ENCODE measurements at regions not wholly inside any gene's neighbourhood (a gene's known extent, or its start where the extent isn't known, plus 50 kb on each side); places are given as distances from the start of the nearest gene placed in this dataset.
"Not testable (repeated sequence)": the region's sequence is repeated elsewhere in the genome, so short reads cannot be mapped to it uniquely, and the experiment has no call there.

GRCh38 chr10:64089648-64090047 lies 568.4 kb downstream of the REEP3 start:
- DNase-seq: no peak

DNA sequence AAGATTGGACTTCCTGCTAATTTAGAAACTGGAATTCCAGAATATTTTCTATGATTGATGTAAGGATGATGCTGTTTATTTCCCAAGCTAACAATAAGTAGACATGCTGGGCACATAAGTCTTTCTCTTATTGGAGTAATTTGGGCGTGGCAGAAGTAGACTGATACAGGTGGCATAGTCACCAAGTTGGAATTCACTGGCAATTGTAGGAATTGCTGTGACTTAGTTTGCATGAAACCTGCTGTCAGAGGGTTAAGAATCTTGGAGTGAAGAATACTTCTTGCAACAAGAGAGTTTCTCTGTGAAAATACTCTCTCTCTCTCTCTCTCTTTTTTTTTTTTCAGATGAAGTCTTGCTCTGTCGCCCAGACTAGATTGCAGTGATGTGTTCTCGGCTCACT lies 569.7 kb downstream of the REEP3 start:
- no peak for DNase-seq

- DNase-seq: peak; percentile 29
Observed at GRCh38 chr10:64091897-64092296, 570.7 kb downstream of the REEP3 start.

DNA sequence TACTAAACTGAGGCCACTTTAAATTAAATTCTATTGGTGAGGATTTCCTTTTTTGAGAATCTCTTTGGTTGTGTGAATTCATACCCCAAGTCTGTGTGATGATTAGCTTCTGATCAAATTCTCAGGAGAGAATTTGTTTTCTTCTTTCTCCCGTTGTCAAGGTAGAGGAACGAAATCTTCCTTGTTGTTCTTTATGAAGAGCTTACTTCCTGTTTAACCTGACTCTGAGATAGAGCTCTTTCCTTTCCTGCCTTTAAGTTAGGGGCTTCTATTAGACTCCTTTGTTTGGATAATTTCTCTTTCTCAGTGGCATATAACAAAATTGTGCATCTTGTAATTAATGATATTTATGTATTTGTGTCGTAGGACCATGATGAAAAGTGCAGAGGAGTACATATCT lies 572.1 kb downstream of the REEP3 start:
- no peak for DNase-seq

GRCh38 chr10:64093946-64094535 lies 572.8 kb downstream of the REEP3 start:
- DNase-seq: no peak

DNA sequence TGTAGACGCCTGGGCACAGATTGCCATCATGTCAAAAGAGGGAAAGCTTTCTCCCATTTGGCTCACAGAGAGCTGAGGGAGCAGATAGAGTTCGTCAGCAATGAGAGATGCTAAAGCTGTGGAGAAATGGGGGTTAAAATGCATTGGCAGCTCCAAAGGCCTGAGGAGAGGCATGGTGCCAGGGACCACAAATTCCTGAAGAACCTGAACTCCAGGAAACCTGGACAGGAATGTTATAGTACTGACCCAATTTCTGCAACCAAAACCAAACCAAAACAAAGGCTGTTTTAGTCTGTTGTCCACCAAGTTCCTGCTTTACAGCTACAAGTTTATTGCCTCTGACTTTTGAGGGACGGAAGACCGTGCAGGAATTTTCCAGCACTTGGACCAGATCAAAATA lies 575.7 kb downstream of the REEP3 start:
- no peak for DNase-seq

- no peak for DNase-seq
Observed at GRCh38 chr10:64097391-64098122, 576.4 kb downstream of the REEP3 start.

DNA sequence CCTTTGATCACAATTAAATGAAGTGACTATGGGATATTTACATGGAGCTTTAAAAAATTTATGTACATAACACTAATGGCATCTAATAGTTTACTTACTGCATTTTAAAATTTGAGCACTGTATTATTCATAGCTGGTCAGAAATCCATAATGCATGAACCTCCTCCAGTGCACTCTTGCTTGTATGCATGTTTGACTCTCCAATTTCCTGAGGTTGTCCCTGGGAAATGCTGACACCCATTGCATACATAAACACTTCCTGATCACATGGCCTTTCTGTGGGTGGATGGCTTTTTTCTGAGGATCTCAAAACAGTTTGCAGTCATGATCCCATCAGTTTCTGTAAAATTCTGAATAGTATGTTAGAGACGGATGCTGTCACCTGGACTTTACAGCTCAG lies 577.8 kb downstream of the REEP3 start:
- DNase-seq: no peak

DNA sequence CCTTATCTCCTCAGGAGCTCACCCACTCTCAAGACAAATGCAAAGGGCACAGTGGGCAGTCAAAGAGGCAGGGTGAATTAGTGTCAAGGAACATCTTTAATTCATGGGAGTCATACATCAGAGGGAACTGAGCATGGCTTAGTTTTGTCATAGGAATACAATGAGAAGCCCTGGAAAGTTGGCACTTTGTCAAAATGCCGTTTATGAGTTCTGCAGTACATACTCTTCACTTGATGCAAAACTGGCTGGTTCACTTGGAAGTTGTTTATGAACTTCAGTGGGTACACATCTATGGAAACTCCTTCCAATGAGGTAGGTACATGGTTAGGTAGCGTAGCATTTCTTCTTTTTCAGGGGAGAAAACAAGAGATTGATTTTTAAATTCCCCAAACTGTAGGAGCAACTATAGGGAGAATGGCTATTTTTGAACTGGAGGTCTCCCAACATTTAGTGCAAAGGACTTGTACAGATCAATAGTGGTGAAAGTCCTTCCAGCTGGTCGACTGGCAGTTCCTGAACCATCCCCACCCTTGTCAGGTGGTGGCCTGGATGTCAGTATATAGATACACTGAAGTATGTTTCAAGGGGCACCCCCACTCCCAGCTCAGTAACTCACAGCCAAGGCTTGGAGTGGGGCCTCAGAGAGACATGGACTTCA lies 580.5 kb downstream of the REEP3 start:
- DNase-seq: no peak

DNA sequence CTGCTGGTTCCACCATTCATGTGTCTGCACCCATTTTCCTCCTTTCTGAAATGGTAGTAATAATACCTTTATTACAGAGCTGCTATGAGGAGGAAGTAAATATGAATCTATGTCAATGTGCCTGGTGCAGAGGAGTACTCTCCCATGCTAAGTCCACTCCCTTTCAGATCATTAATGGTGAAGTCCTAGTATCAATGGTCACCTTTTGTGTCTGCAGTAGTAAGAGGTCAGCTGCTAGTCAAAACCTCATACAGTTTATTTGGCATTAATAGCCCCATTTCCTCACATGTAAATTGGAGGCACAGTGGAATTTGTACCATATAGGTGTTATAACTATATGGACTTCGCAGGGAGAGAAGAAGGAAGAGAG lies 581.0 kb downstream of the REEP3 start:
- DNase-seq: no peak

DNA sequence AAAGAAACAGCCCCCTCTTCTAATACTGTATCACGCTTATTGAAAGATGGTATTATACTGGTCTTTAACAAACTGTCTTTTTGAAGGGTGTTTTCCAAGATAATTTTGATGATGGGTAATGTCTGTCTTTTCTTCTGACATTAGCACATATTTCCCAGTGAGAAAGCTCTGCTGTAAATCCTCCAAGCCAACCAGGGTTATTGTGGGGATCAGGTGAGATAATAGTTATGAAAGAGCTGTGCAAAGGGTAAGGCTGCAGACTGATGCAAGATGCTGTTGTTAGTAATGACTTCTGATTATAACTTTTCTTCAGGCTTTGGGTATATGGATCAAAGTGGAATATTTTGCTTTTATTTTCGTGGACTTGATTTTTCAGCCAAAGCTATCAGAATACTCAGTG lies 581.7 kb downstream of the REEP3 start:
- no peak for DNase-seq

DNA sequence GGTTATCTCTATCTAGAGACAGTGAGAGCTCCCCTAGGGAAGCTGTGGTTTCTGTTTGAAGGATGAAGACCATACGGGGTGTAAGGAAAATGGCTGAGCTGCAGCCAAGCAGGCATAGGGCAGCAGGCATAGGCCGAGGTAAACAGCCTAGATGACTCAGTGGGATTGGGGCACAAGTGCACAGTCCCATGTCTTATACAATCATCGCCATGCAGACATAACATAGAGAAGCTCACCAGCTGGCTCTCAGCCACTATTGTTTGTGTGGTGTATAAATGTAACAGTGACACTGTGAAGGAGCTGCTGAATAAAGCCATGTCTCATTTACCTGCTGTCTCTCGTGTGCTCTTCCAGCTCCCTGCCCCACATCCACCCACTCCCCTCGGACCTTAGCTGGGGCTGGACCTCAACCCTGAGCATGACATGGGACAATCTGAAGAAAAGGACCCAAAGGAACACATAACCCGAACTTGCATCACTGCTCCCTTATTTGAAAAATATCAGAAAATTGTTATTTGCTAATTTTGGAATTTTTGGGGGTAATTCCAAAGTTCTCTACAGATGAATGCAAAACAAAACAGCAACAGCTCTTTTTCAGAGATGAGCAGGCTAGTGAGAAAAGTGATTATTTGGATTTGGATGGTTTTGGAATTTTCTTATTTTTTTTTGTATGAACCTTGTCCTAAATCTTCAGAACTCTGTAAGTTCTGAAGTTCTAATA lies 582.7 kb downstream of the REEP3 start:
- DNase-seq: no peak

DNA sequence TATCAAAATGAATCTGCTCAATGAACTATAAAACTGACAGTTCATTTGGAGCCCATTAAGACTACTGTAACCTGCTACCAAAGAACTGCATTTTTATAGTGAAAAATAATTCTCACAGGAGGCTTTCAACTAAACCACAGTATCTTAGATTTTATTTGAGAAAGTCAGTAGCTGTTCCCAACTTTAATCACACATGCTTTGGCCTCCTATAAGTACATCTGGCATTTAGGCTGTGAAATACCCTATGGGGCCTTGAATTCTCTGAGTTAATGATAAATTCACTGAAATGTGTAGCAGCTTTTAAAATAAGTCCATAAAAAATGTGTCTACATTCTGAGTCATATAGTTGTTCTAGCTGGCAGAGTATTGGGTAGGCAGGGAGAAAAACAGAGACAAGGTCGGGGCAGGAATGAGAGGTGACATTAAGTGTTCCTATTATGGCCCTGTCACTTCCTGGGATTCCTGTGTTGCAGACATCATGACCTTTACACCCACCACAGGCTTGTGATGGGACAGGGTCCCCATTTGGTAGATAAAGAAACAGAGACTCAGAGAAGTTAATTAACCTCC lies 588.8 kb downstream of the REEP3 start:
- no peak for DNase-seq

DNA sequence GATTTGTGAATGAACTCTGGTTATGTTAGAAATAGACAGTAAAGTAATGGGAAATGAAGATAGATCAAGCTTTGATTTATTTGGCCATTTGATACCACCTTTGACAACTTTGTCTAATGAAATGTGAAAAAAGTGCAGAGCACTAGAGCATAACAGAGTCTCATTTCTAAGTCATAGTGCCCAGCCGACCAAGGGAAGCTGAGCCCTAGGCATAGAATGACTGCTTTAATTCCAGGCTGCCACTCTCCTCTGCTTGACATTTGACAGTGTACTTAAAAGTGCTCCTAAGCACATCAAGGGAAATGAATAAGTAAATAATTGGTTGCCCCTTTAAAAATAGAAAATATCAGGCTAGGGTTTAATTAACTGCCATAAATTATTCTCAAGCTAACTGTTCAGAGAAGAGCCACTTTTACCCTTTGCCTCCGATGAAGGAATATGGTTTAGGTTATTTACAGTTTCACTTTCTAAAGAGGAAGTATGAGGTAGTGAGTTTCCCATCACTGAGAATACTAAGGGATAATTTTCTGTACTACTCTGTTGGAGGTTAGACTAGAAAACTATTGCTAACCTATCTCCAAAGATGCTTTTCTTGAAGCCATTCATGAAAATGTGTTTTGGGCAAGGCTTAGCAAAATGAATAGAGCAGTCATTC lies 591.6 kb downstream of the REEP3 start:
- no peak for DNase-seq

- no peak for DNase-seq
Observed at GRCh38 chr10:64113375-64113774, 592.2 kb downstream of the REEP3 start.

- no peak for DNase-seq
Observed at GRCh38 chr10:64113792-64114191, 592.6 kb downstream of the REEP3 start.

DNA sequence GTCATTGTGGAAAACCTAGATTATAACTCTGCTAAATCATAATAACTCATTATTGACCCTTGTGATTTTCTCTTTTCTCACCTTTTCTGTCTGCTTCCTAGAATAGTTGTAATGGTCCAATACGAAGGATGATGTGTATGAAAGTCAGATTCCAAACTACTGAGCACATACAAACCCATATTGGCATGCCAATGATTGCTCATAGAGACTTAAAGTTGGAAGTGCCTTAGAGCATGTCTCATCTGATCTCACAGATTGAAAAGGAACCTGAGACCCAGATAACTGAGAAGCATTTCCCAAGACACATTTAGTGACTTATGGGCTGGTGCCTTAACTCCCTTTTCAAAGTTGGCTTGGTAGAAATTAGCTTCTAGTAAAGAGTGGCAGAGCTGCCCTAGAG lies 594.3 kb downstream of the REEP3 start:
- no peak for DNase-seq

DNA sequence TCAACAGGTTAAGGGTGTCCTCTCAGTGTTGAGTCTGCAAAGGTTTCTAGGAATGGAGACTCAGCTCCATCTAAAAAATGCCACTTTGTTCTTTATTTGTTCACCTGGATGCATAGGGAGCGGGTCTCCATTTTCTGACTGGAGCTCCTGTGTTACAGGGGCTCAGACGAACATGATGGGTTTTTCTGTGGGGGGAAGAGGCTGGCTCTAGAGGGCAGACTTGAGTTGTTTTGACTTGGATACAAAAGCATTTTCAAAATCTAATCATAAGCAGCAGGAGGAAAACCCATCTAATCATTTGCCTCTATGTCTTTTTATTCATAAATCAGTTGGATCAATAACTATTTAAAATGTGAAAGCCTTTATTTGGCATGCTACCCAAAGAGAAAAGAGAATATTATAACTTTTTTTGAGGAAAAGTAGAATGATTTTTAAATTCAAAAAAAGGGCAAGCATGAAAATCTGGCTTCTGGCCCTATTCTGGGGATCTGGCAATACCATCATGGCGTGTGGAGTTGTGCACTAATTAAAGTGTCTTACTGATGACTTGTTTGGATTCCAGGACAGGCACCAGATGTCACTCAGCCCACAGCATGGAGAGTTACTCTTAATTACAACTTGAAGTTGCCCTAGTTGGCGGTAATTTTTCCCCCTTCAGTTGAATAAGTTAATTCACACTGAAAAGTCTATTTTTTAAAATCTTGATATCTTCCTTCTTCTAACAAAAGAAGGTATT lies 594.9 kb downstream of the REEP3 start:
- peak; percentile 47 for DNase-seq

GRCh38 chr10:64116707-64117106 lies 595.5 kb downstream of the REEP3 start:
- no peak for DNase-seq

DNA sequence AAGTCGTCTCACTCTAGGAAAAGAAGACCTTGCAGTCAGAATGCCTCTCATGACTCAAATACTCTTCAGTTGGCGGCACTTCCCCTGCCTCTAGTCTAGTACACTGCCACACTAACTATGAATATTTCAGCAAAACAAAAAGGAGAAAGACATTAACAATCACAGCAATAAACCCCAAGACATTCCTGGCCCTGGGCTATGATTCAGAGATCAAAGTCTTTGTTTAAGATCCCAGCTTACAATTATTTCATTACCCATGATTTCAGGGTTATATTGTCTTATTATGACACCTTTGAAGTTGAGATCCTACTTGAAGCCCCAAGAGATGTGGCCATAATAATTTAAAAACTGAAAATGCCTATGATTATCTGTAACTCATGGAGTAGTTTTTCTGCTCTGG lies 597.5 kb downstream of the REEP3 start:
- no peak for DNase-seq

GRCh38 chr10:64120301-64120980 lies 599.2 kb downstream of the REEP3 start:
- not testable (repeated sequence) for DNase-seq

DNA sequence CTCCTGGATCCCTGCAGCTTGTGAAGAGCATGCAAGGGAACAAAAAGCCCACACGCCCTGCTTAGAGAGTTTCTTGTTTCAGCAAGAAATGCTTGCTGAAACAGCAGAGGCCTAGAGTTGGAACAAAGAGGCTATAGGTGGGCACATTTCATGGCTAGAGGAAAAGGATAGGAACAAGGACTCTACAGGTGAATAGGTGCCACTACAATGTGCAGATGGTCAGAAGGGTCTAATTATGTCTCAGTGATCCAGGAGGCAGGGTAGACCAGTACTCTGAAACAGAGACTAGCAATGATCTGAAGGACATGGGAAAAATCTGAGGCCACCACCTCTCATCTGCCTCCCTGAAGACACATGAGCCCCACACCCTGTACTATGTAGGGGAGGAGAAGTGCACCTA lies 609.0 kb downstream of the REEP3 start:
- DNase-seq: no peak
